Choroid plexus epithelial cell (primary cell): ENCODE measurements at regions not wholly inside any gene's neighbourhood (a gene's known extent, or its start where the extent isn't known, plus 50 kb on each side); places are given as distances from the start of the nearest gene placed in this dataset.

Experiments used
- DNase-seq: peaks from one replicate; pipeline ENCODE4 v3.0.0-alpha.2; 2010; ENCODE audit warnings: low read depth
- H3K4me3 ChIP-seq: 2 replicates; pipeline ENCODE4 v1.5.1; 2011; ENCODE audit warnings: low read depth, mild to moderate bottlenecking, control low read depth, low read length, moderate library complexity
- TF ChIP-seq, protein P1 (sequence below): conservative IDR thresholded peaks from 2 replicates; pipeline ENCODE4 v1.5.1; 2011; ENCODE audit warnings: low read depth, mild to moderate bottlenecking, control low read depth, inconsistent platforms, low read length, moderate library complexity

DNA sequence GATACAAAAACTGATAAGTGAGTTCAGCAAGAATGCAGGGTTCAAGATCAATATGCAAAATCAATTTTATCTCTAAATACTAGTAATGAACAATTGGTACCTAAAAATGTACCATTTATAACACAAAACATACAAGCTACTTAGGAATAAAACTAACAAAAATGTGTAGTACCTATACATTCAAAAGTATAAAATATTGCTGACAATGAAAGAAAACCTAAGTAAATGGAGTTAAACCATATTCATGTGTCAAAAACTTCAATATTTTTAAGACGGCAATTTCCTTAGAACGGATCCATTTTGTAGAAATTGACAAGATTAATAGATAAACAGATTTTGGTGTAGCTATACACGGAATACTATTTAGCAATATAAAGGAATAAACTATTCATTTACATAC lies 343.1 kb upstream of the CCDC54 start:
- no peak overlapping the region for H3K4me3 ChIP-seq
- TF ChIP-seq, protein P1, sequence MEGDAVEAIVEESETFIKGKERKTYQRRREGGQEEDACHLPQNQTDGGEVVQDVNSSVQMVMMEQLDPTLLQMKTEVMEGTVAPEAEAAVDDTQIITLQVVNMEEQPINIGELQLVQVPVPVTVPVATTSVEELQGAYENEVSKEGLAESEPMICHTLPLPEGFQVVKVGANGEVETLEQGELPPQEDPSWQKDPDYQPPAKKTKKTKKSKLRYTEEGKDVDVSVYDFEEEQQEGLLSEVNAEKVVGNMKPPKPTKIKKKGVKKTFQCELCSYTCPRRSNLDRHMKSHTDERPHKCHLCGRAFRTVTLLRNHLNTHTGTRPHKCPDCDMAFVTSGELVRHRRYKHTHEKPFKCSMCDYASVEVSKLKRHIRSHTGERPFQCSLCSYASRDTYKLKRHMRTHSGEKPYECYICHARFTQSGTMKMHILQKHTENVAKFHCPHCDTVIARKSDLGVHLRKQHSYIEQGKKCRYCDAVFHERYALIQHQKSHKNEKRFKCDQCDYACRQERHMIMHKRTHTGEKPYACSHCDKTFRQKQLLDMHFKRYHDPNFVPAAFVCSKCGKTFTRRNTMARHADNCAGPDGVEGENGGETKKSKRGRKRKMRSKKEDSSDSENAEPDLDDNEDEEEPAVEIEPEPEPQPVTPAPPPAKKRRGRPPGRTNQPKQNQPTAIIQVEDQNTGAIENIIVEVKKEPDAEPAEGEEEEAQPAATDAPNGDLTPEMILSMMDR = no peak
- DNase-seq = no peak

DNA sequence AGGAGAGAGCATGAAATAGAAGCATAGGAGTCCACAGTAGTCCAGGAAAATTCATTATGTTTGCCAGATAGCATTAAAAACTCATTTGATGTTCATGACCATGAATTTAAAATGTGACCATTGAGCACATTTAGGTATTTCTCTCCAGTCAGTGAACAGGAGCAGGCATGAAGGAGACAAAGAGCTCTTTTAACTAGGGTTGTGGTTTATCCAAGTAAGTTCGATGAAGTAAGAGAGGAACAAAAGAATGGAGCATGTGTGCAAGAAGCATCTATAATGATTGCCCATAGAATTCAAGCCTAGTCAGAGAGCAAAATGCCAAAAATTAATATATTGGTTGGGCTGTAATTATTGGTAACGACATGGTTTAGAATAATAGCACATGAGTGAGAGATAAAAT lies 342.1 kb upstream of the CCDC54 start:
- DNase-seq = no peak
- no peak overlapping the region for H3K4me3 ChIP-seq
- TF ChIP-seq, protein P1 = no peak

DNA sequence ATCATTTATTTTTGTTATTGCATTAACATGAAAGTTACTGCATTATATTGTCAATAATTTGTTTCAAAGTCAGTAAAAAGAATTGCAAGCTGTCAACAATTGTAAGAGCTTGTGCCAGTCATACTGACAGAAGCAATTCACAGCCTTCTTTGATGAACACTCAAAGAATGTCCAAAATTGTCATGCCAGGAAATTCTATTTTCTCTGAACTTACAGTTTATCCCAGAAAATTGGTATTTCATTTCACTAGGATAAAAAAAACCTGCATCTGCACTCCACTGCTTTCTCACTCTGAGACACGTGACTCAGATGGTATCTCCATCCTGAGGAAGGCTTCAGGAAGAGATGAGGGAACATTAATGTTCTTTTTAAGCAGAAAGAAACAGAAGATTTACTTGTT lies 332.6 kb upstream of the CCDC54 start:
- TF ChIP-seq, protein P1 = no peak
- no peak overlapping the region for H3K4me3 ChIP-seq
- DNase-seq = no peak

DNA sequence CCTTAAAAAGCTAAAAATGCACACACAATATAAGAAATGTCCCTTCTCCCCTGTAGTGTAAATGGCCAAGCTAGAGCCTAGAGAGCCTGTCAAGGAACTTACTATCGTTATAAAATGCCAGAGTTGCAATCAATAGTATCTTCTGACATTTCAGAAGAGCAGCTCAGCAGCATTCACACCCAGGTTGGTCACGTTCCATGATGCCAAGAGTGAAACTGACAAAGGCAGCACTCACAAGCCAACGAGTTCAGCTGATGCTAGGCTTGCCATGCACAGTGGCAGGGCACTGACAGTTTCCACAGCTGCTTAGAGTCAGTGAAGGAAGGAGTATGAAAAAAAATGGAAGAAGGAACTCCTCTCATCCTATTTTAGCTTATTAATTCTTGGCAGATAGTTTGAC lies 331.4 kb upstream of the CCDC54 start:
- no peak overlapping the region for H3K4me3 ChIP-seq
- TF ChIP-seq, protein P1 = no peak
- no peak for DNase-seq

DNA sequence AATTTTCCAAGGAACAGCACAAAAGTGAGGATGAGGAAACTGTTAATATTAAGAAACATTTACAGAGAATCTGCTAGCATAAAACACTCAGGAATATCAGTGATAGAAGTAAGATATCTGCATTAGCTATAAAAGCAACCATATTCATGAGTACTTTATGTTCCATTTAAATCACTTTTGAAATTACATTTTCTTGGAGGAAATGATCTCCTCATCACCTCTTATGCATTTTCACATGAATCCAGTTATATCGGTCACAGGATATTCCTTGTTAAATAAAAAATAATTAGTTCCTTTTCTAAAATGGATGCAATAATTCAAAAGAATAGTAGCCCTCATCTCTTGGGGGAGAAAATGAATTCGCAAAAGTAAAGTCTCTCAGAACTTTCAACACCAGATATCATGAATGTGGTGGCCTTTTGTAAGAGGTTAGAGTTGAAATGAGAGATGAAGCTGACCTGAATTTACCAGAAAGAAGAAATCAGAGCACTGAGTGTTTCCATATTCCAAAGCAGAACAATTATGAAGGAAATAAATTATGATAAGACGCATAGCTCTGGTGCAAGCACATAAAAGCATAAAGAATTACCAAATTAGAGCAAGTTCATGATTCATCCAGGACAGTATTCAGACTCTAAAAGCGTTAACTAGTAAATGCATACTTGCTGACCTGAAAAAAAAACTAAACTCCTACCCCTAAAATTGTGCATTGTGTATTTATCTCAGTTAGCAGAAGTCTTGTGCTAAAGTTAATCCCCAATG lies 321.9 kb upstream of the CCDC54 start:
- no peak overlapping the region for H3K4me3 ChIP-seq
- TF ChIP-seq, protein P1 = no peak
- DNase-seq = no peak

DNA sequence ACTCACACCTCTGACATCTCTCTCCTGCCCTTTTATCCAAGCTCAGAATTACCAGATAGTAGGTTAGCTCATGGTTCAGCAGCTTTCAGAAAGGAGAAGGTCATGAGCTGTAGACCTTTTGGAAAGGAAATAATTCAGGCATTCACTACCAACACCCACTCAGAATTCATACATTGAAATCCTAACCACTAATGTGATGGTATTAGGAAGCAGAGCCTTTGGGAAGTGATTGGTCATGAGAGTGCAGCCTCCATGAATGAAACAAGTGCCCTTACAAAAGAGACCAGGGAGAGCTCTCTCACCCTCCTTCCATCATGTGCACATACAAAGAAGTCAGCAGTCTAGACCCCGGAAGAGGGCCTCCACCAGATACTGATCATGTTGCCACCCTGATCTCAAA lies 315.8 kb upstream of the CCDC54 start:
- TF ChIP-seq, protein P1 = no peak
- no peak for DNase-seq
- H3K4me3 ChIP-seq = no peak overlapping the region

DNA sequence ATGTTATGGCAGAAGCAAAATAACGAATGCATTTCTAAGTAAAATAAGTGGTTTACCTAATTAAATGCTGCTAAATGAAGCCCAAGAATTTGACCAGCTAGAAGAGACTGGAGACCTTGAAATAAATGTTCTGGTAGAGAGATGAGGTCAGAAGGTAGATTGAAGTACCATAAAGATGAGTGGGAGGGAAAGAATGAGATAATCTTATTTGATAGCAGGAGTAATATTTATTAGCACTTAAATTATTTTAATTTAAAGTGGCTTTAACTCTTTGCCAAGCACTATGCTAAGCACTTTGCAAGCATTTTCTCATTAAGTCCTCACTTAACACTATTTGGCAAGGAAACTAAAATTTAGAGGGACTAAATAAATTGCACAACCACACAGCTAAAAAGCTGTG lies 314.9 kb upstream of the CCDC54 start:
- TF ChIP-seq, protein P1 = no peak
- H3K4me3 ChIP-seq = no peak overlapping the region
- DNase-seq = no peak
